ENCODE measurements at regions not wholly inside any gene's neighbourhood (a gene's known extent, or its start where the extent isn't known, plus 50 kb on each side); places are given as distances from the start of the nearest gene placed in this dataset.
A peak's percentile ranks its signal among the peaks of the same experiment; 100 is the strongest.

DNA sequence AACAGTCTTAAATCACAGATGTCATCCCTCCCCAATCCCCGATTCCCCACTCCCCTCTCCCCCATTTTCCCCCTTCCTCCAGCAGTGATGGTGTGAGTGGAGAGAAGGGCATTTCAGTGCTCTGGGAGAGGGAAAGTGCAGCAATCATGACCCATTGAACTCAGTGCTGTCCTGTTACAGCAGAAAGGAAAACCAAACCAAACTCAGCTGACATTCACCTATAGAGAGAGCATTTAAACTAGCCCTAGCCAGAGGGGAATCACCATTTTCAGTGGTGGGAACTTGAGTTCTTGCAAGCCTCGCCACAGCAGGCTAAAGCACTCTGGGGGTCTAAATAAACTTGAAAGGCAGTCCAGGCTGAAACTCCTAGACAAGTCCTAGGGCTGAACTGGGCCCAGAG, 129.9 kb upstream of the COL21A1 start:
- DNase-seq = no peak

DNA sequence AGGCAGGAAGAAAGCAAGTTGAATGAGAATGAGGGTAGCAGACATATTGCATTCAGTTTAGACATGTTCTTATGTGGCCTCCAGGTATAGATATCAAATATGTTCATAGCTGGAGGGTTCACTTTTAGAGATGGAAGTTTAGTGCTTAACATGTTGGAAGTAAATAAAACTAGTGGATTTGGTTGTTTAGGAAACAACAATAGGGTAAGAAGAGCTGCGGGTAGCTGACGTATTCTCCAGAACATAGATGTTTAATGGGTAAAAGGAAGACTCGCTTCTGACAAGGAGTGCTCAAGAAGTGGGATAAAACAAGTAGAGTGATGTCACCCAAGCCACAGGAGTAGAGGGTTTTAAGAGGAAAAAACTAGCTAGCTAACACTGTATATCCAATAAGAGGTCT, 128.4 kb upstream of the COL21A1 start:
- DNase-seq = no peak

GRCh38 chr6:56374841-56375369, 127.5 kb upstream of the COL21A1 start:
- DNase-seq = no peak

- DNase-seq = no peak
Measured at GRCh38 chr6:56372406-56372995, 125.1 kb upstream of the COL21A1 start.

DNA sequence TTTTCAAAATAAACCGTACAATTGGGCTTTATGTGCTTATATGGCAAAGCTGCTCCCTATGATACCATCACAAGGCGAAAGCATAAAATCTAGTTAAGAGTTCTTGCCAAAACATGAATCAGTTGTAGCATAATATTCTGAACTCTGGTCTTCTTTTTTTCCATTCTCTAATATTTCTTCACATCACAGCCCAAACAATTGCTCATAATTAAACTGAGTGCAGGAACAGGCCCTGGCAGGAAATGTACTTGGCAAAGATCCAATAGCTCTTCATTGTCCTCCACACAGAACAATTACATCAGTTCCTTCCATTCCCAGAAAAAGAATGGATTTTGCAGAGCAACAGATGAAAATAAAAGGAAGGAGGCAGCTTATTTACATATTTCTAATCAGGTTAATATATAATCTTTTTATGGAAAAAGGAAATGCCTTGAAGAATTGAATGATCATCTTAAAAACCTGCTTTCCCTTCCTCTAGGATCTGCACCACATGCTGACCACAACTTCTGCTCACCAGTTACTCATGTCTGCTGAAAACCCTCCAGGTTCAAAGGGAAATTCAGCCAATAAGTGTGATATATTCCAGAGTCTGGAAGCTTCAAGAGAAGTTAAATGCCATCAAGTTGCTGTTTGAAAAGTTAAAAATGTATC, 123.3 kb upstream of the COL21A1 start:
- no peak for DNase-seq

DNA sequence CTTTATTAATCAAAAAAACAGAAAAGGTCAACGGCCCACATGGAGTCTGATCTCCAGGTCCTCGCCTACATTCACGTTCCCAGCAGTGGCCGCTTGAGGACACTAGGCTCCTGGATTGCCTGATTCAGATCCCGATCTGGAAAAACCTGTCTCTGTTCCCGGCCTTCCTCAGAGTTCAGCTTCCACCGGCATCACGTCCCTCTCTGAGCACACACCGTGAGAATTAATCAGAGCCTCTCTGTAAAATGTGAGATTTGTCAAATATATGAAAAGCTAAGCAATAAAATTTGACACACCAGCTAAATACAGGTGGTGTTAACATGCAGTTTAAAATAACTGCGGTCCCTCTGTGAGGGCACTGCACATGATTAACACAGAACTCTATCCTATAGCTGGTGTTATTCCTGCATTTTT, 122.8 kb upstream of the COL21A1 start:
- DNase-seq = no peak

DNA sequence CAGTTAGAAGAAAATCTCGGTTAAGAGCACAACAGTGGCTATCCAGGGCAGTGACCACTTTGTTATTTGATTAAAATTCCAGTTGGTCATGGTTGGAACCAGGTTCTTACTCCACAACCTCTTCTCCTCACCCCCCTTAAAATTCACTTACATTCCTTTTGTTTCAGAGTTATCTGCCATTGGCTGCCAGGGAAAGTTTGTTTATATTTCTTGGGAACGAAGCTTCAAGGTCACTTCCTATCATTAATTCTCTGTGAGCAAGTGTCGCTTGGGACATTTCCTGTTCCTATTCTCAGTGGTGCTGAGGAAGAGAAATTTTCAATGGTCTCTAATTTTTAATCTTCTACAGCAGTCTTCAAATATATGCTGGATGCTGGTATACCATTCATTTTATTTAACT, 121.1 kb upstream of the COL21A1 start:
- no peak for DNase-seq

DNA sequence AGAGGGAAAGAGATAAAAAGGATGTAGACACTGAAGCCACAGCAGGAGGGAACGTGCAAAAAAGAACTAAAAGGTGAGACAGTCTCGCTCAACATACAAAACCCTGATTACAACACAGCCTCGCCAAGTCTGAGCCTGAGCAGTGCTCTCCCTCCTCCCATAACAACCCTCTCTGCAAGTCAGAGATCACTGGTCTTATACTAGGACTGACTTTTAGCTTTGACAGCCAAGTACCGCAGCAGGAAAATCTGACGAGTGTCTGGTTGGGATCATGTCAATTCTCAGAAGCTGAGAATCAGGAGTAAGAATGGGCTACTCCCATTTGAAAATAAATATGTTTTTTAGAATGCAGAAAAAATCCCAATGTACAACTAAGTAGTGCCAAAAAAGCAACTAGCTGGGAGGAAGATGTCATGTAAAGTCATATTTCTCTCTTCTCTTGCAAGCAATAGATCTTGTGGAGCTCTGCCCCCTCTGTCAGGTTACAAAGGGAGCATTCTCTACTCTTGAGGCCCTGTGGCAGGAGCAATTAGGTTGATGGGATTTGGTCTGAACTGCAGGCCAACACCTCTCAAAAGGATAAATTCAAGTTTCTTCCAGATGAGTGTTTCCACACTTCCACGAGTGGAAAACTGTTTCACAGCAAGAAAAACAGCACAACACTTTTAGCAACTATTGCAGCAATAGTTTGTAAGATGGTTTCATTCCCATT, 118.9 kb upstream of the COL21A1 start:
- no peak for DNase-seq

DNA sequence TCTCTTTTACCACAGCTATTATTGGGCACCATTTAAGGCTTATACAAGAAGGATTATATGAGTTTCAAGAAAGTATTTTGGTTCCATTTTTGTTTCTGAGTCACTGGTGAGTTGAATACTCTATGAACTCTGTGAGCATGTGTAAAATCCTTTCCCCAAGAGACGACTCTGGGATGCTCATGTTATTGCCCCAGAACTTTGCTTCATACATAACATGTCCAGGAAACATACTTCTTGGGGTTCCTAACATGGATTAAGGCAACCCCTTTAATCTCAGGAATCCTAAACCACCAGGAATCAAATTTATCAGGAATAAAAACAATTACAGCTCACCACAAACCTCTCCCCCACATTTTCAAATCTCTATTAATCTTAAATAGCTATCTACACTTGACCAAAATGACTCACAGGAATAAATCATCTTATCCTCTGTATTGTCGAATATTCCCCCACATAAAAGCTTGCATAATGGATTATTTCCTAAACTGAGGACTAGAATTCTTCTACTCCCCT, 117.5 kb upstream of the COL21A1 start:
- no peak for DNase-seq

GRCh38 chr6:56364431-56364826, 117.0 kb upstream of the COL21A1 start:
- no peak for DNase-seq

GRCh38 chr6:56363796-56364430, 116.5 kb upstream of the COL21A1 start:
- DNase-seq = no peak

- DNase-seq = no peak
Measured at GRCh38 chr6:56361812-56362211, 114.4 kb upstream of the COL21A1 start.

DNA sequence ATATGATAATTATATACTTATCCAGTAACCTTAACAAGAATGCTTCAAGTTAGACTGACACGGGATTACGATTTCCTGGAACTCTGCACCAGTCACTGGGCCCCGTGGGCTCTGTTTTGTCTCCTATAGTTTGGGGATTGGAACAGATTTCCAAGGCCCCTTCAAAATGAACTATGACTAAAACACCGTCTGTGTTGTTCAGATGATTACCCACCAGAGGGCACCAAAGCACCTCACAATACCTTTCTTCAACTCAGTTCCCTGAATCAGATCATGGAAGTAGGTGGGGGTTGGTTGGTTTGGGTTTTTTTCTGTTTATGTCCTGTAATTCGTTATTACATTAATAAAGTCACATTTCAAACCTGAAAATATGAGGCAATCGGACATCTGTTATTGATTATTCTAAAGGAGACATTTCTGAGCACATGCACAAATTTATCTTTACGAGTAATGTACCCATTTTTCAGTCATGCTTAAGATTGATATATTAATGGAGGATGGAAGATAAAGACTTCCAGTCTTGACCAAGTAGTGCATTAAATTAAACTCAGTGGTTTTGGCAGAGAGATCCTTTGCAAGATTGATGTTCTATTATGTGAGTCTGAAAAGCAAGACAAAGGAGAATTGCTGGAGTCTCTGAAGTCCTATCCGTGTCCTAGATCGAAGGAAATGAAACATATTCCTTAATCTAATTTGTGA, 112.0 kb upstream of the COL21A1 start:
- peak; percentile 41 for DNase-seq

DNA sequence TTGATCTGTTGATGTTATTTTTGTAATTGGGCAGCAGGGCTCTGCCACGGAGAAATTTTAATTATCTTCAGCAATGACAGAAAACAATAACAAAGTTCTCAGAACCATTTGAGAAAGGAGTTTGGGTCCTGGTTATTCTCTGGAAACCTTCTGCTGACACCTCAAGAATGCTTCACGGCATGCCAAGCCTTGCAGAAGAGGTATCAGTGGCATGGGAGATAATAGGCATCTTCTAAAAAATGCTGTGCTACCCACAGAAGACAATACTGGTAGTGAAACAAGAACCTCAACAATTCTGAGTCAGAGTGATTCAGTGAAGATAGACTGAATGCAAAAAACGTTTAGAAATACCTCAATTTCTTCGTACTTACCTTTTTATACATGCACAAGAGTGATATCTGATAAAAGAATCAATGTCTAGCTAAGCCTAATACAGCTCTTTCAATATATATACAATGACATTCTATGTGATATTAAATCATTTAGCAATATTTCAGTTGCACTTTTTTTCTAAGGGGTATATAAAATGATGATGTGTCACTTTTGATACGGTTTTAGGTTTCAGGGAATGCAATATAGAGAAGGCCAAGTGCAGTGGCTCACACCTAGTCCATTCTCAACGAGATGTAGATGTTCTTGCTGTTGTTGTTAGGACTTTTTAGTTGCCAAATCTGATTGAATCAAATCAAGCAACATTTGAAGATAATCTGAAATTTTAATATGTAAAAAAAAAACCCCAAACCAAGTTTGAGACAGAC, 110.4 kb upstream of the COL21A1 start:
- DNase-seq = no peak

- DNase-seq = no peak
Measured at GRCh38 chr6:56356426-56356825, 109.0 kb upstream of the COL21A1 start.

- DNase-seq = no peak
Measured at GRCh38 chr6:56353860-56354259, 106.5 kb upstream of the COL21A1 start.

DNA sequence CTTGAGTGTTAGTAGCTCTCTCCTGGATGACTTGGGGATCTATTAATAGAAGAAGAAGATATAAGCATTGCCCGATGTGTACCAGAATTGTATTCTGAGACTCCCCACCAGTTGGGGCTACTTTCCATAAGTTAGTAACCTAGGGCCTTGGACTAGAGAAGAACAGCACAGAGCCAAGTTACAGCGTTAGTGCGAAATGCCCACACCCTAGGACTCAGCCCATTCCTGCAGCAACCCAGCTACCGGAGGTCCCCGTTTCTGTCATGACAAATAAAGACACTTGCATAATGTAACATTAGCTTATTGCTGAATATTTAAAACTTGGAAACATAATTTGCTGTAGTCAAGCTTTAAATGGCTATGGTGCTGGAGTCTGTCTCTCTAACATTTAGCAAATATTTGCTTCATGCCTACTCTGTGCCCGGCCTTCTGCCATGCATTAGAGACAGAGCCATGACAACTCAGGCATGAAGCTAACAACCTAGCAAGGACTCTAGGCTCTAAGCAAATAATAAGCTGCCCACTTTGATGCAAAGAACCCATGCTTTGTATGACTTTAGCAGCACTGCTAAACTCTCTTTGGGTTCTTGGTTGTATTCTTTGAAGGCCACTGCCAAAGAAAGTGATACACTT, 103.4 kb upstream of the COL21A1 start:
- no peak for DNase-seq

- DNase-seq = no peak
Measured at GRCh38 chr6:56349194-56349593, 101.8 kb upstream of the COL21A1 start.

GRCh38 chr6:56348578-56348977, 101.2 kb upstream of the COL21A1 start:
- DNase-seq = no peak

DNA sequence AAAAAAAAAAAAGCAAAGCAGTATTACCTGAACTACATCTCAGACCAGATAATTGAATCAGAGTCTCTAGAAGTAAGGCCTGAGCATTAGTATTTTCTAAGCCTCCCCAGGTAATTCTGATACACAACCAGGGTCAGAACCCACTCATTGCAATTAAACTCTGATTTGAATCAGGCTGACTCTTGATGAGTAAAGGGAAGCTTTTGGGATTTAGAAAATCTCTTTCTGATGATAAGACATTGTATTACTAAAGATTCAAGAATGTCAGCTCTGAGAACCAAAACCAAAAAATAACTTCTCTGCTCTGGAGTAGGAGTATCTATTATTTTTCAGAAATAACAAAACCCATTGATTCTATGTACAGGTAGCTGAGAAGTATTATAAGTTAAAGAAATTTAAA, 100.1 kb upstream of the COL21A1 start:
- no peak for DNase-seq

DNA sequence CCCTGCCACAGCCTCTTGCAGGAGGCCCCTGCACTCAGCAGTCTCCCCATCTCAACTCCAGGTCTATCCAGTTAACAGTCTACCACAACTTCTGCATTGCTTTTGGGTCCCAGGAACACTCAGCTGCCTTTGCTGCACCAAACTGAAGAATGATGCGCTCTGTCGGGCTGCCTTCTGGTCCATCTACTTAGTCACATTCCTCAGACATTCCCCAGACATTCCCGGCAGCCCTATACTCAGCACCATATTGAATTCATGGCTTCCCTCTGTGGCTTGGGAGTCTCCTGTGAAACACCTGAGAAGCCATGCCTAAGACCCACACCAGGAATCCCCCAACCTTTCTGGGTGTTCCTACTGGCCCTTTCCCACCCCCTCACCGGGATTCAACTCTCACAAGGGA, 99.6 kb upstream of the COL21A1 start:
- DNase-seq = no peak

Measured in activated gamma-delta T cell treated with Interleukin-2 at 50 U/mL for 16 hours (primary cell).